ENCODE measurements at regions not wholly inside any gene's neighbourhood (a gene's known extent, or its start where the extent isn't known, plus 50 kb on each side); places are given as distances from the start of the nearest gene placed in this dataset.

- Histone ChIP-seq H2BK5ac (ENCODE audit: low read depth, low read length) (no peak overlapping the region), H2BK12ac (ENCODE audit: low read depth, low read length) (no peak overlapping the region), H3K4ac (replicated peaks; ENCODE audit: insufficient read length, low read depth, low read length) (no peak overlapping the region), H3K27me3 (replicated peaks in 1 of 4; ENCODE audit: control insufficient read depth in 3 of 4, extremely low read depth in 1 of 4, insufficient read depth in 3 of 4, low read length in 3 of 4) (no peaks in the 10 kb centered on the region), H3K79me2 (ENCODE audit: control insufficient read depth in 1 of 2, insufficient read depth in 2 of 2, low read length in 2 of 2) (no peaks in the 10 kb centered on the region), H4K5ac (ENCODE audit: insufficient read length, low read depth, low read length) (no peak overlapping the region), H4K20me1 (replicated peaks in 1 of 2; ENCODE audit: control insufficient read depth in 1 of 2, insufficient read depth in 2 of 2, low read length in 2 of 2) (no peaks in the 10 kb centered on the region), H2AFZ (ENCODE audit: low read length) (no peak overlapping the region), H3K56ac (replicated peaks; ENCODE audit: insufficient read length, low read depth, low read length) (no peak overlapping the region), H3K14ac (ENCODE audit: insufficient read length) (no peak overlapping the region), H3K4me3 (ENCODE audit: extremely low read depth in 1 of 4, insufficient read depth in 2 of 4, low read depth in 3 of 4, low read length in 4 of 4) (no peak overlapping the region), H3K23me2 (ENCODE audit: low read depth, low read length) (no peaks in the 10 kb centered on the region), H3K23ac (ENCODE audit: insufficient read length) (no peak overlapping the region), H3K79me1 (ENCODE audit: low read depth, low read length) (no peaks in the 10 kb centered on the region), H3K9me3 (ENCODE audit: insufficient read depth in 2 of 2, low read depth in 1 of 2, low read length in 1 of 2) (no peaks in the 10 kb centered on the region), H4K8ac (ENCODE audit: extremely low read depth, insufficient read depth, low read length) (no peak overlapping the region), H2BK15ac (ENCODE audit: low read length) (no peak overlapping the region), H2BK120ac (replicated peaks; ENCODE audit: low read depth, low read length) (no peak overlapping the region), H4K91ac (replicated peaks; ENCODE audit: insufficient read length, low read length) (no peak overlapping the region), H2BK20ac (ENCODE audit: low read length) (no peak overlapping the region), H3K9ac (replicated peaks in 1 of 4; ENCODE audit: extremely low read depth in 1 of 4, low read depth in 3 of 4, low read length in 3 of 4) (no peak overlapping the region), H2AK5ac (ENCODE audit: low read depth, low read length) (no peak overlapping the region), H3K36me3 (ENCODE audit: control insufficient read depth in 2 of 4, insufficient read depth in 4 of 4, low read length in 3 of 4) (no peaks in the 10 kb centered on the region), H3K18ac (ENCODE audit: extremely low read depth, low read length) (no peak overlapping the region), H3K27ac (ENCODE audit: low read depth, low read length) (no peak overlapping the region), H3K4me1 (replicated peaks in 1 of 4; ENCODE audit: control insufficient read depth in 3 of 4, insufficient read depth in 4 of 4, low read length in 3 of 4) (no peaks in the 10 kb centered on the region), H3K4me2 (ENCODE audit: insufficient read depth in 1 of 2, low read depth in 2 of 2, low read length in 2 of 2) (no peak overlapping the region)
- DNase-seq (ENCODE audit: low read depth in 1 of 2, low spot score in 2 of 2) (no peak), FAIRE-seq (no peak)
- WGBS, 2 experiments (ENCODE audit: extremely low coverage in 1 of 2, insufficient coverage in 1 of 2, insufficient read length in 1 of 2, insufficient replicate concordance in 2 of 2, low coverage in 1 of 2, low lambda C conversion rate in 2 of 2, missing lambda C conversion rate in 1 of 2), result 91% methylated on average over 5 of the region's 5 CpGs; no CpG with 5 or more reads in 1 of the 2 experiments
- ChIA-PET CTCF (ENCODE audit: partially characterized antibody) (no interaction called here), POLR2A (ENCODE audit: partially characterized antibody) (no interaction called here)
- no peak for TF ChIP-seq SRF (IDR thresholded peaks at IDR 0.05; ENCODE audit: low read depth, low read length)
- no peak for TF ChIP-seq RNF2 (IDR thresholded peaks at IDR 0.05; ENCODE audit: borderline replicate concordance, low read depth, low read length, missing control alignments, poor library complexity, severe bottlenecking)
- no peak for TF ChIP-seq ZNF274 (IDR thresholded peaks at IDR 0.05; ENCODE audit: borderline replicate concordance, extremely low read depth, low read length)
- no peak for TF ChIP-seq POU5F1 (IDR thresholded peaks at IDR 0.05; ENCODE audit: low read depth, low read length)
- TF ChIP-seq FOSL1 (IDR thresholded peaks at IDR 0.05; ENCODE audit: insufficient read depth, low read depth, low read length), result no peak
- no peak for TF ChIP-seq BCL11A (IDR thresholded peaks at IDR 0.05; ENCODE audit: low read depth in 2 of 2, low read length in 2 of 2)
- no peak for TF ChIP-seq PHF8 (conservative IDR thresholded peaks at IDR 0.05; ENCODE audit: low read depth, low read length)
- TF ChIP-seq JUND (IDR thresholded peaks at IDR 0.05; ENCODE audit: low read length), result no peak
These were observed 592.7 kb downstream of the EPHA7 start for GRCh38 chr6:92826633-92827032.

Data from H1 (cell line).